AG09319 (cell line): ENCODE measurements at regions not wholly inside any gene's neighbourhood (a gene's known extent, or its start where the extent isn't known, plus 50 kb on each side); places are given as distances from the start of the nearest gene placed in this dataset.

ENCODE experiments used
- DNase-seq: peaks from one replicate; pipeline ENCODE4 v3.0.0-alpha.2; 2010; ENCODE audit warnings: low read depth; ENCODE audit errors: extremely low read depth
- CTCF ChIP-seq: IDR thresholded peaks from 2 replicates; pipeline ENCODE4 v1.5.1; 2011; ENCODE audit warnings: low read depth, mild to moderate bottlenecking, inconsistent platforms, low read length, moderate library complexity

- no peak for TF ChIP-seq CTCF
- DNase-seq: no peak
These were observed 581.1 kb downstream of the SPRY1 start for GRCh38 chr4:123977641-123978081.

GRCh38 chr4:123978637-123979036, 582.0 kb downstream of the SPRY1 start:
- no peak for TF ChIP-seq CTCF
- DNase-seq: no peak

- DNase-seq: no peak
- TF ChIP-seq CTCF: no peak
These were observed 584.2 kb downstream of the SPRY1 start for GRCh38 chr4:123980736-123981300.

GRCh38 chr4:123984886-123985285, 588.3 kb downstream of the SPRY1 start:
- TF ChIP-seq CTCF: no peak
- DNase-seq: no peak

- DNase-seq: peak; percentile 49
- TF ChIP-seq CTCF: no peak
These were observed 589.7 kb downstream of the SPRY1 start for GRCh38 chr4:123986268-123986798.

GRCh38 chr4:123987408-123987807, 590.8 kb downstream of the SPRY1 start:
- TF ChIP-seq CTCF: no peak
- DNase-seq: no peak

- no peak for TF ChIP-seq CTCF
- no peak for DNase-seq
These were observed 593.8 kb downstream of the SPRY1 start for GRCh38 chr4:123990310-123990870.
